ENCODE measurements at regions not wholly inside any gene's neighbourhood (a gene's known extent, or its start where the extent isn't known, plus 50 kb on each side); places are given as distances from the start of the nearest gene placed in this dataset.

DNA sequence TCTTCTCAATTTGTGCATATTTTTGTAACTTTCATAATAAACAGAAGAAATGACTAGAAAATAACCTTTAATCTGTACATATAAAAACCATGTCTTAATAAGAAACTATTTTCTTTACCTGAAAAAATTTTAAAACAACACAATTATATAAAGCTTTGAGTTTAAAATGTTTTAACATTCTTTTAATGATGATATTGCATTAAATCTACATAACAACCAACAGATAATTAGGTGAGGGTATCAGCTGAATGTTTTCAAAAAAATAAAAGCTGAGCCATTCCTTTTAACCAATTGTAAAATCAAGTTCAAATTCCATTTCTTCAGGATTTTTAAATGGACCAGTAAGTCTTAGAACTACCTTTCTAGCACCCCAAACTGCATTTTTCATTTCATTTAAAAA lies 1185.0 kb upstream of the CITED2 start:
- no peaks in the 10 kb centered on the region for H3K9me3 ChIP-seq
- intact Hi-C loops (cut with DNase I), result no loop called here
- H3K4me1 ChIP-seq, result no peaks in the 10 kb centered on the region
- H3K4me3 ChIP-seq, result no peak overlapping the region
- H3K27me3 ChIP-seq (ENCODE audit: low read depth), result no peaks in the 10 kb centered on the region
- TF ChIP-seq, protein P1, sequence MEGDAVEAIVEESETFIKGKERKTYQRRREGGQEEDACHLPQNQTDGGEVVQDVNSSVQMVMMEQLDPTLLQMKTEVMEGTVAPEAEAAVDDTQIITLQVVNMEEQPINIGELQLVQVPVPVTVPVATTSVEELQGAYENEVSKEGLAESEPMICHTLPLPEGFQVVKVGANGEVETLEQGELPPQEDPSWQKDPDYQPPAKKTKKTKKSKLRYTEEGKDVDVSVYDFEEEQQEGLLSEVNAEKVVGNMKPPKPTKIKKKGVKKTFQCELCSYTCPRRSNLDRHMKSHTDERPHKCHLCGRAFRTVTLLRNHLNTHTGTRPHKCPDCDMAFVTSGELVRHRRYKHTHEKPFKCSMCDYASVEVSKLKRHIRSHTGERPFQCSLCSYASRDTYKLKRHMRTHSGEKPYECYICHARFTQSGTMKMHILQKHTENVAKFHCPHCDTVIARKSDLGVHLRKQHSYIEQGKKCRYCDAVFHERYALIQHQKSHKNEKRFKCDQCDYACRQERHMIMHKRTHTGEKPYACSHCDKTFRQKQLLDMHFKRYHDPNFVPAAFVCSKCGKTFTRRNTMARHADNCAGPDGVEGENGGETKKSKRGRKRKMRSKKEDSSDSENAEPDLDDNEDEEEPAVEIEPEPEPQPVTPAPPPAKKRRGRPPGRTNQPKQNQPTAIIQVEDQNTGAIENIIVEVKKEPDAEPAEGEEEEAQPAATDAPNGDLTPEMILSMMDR (IDR thresholded peaks at IDR 0.05), result no peak
- no peak for DNase-seq
- H3K36me3 ChIP-seq, result no peaks in the 10 kb centered on the region
- no peak for ATAC-seq
- no peak overlapping the region for H3K27ac ChIP-seq

DNA sequence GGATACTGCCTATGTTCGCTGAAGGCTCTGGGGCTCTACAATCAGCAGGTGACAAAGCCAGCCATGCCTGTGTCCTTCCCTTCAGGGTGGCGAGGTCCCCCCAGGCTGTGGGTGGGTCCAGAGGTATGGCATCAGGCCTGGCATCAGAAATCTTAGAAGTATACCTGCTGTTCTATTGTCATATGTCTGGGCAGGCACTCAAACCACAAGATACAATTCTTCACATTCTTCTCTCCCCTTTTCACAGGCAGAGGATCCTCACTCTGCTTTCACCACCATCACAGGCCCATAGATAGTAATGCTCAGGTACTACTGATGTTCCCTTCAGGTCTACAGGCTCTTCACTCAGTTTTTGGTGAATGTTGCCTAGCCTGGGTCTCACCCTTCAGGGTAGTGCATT lies 1180.0 kb upstream of the CITED2 start:
- DNase-seq (no peak), ATAC-seq (no peak)
- no peaks in the 10 kb centered on the region for H3K27me3 ChIP-seq (ENCODE audit: low read depth)
- H3K27ac ChIP-seq, result no peak overlapping the region
- H3K36me3 ChIP-seq, result no peaks in the 10 kb centered on the region
- TF ChIP-seq, protein P1 (IDR thresholded peaks at IDR 0.05), result no peak
- H3K4me1 ChIP-seq, result no peaks in the 10 kb centered on the region
- H3K9me3 ChIP-seq, result no peaks in the 10 kb centered on the region
- no peak overlapping the region for H3K4me3 ChIP-seq
- intact Hi-C loops (cut with DNase I), result no loop called here

- Histone ChIP-seq H3K9me3 (no peaks in the 10 kb centered on the region), H3K27ac (no peak overlapping the region), H3K36me3 (no peaks in the 10 kb centered on the region), H3K27me3 (ENCODE audit: low read depth) (no peaks in the 10 kb centered on the region), H3K4me1 (no peaks in the 10 kb centered on the region), H3K4me3 (no peak overlapping the region)
- intact Hi-C loops (cut with DNase I), result no loop called here
- ATAC-seq (no peak), DNase-seq (no peak)
- TF ChIP-seq, protein P1 (IDR thresholded peaks at IDR 0.05), result no peak
Observed at GRCh38 chr6:140548366-140548765, 1173.9 kb upstream of the CITED2 start.

DNA sequence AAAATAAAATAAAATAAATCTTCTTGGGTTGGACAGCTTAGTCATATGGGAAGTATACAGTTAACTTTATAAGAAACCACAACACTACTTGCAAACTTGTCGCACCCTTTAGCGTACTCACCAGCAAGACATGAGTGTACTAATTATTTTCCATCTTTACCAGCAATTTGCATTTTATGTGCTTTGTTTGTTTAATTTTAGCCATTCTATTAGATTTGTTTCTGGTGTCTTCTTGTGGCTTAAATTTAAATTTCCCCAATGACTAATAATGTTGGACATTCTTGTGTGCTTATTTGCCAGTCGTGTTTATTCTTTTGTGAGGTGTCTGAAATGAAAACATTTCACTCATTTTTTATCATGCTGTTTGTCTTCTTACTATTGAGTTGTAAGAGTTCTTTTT lies 1172.2 kb upstream of the CITED2 start:
- no peak overlapping the region for H3K4me3 ChIP-seq
- intact Hi-C loops (cut with DNase I), result no loop called here
- DNase-seq (no peak), ATAC-seq (no peak)
- no peak overlapping the region for H3K27ac ChIP-seq
- TF ChIP-seq, protein P1 (IDR thresholded peaks at IDR 0.05), result no peak
- no peaks in the 10 kb centered on the region for H3K4me1 ChIP-seq
- H3K27me3 ChIP-seq (ENCODE audit: low read depth), result no peaks in the 10 kb centered on the region
- no peaks in the 10 kb centered on the region for H3K9me3 ChIP-seq
- no peaks in the 10 kb centered on the region for H3K36me3 ChIP-seq

DNA sequence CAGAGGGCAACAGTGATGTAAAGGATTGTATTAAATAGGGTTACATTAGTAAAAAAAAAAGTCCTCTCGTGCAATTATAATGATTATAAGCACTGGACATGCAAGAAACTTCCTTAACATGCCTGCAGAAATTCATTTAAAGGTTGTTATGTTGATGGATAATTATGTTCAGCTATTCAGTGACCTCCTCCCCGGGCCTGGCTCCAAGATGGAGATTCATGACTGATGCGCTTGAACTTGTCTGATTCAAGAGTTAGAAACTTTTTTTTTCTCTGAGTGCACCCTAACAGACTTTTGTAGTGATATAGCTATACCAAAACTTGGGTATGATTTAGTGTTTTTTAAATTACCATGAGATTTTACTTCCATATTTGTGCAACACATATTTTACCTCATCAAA lies 1170.0 kb upstream of the CITED2 start:
- intact Hi-C loops (cut with DNase I), result no loop called here
- Histone ChIP-seq H3K36me3 (no peaks in the 10 kb centered on the region), H3K27me3 (ENCODE audit: low read depth) (no peaks in the 10 kb centered on the region), H3K9me3 (no peaks in the 10 kb centered on the region), H3K27ac (no peak overlapping the region), H3K4me3 (no peak overlapping the region), H3K4me1 (no peaks in the 10 kb centered on the region)
- DNase-seq (no peak), ATAC-seq (no peak)
- TF ChIP-seq, protein P1 (IDR thresholded peaks at IDR 0.05), result no peak

DNA sequence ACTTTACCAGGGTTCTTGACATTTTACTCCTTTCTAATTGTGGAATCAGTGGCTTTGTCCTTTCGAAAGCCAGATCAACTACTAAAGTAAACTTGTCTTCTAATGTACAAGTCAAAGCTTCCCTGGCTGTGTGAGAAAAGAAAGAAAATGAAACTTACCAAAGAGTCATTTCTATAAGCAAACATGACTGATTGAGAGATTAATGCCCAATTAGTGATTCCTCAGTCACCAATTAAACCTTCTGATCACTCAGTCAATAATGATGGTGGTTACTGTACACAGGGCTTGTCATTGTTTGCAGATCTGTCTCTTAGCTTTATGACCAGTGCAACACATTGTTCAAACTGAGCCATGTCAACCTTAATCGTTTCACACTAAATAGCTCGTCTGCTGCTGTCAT lies 1168.4 kb upstream of the CITED2 start:
- Histone ChIP-seq H3K4me1 (no peaks in the 10 kb centered on the region), H3K27ac (no peak overlapping the region), H3K9me3 (no peaks in the 10 kb centered on the region), H3K27me3 (ENCODE audit: low read depth) (no peaks in the 10 kb centered on the region), H3K4me3 (no peak overlapping the region), H3K36me3 (no peaks in the 10 kb centered on the region)
- intact Hi-C loops (cut with DNase I), result no loop called here
- TF ChIP-seq, protein P1 (IDR thresholded peaks at IDR 0.05), result no peak
- DNase-seq, result no peak
- no peak for ATAC-seq

All from lower lobe of right lung (tissue), 2 donors.